ENCODE measurements at regions not wholly inside any gene's neighbourhood (a gene's known extent, or its start where the extent isn't known, plus 50 kb on each side); places are given as distances from the start of the nearest gene placed in this dataset.
A peak's percentile ranks its signal among the peaks of the same experiment; 100 is the strongest.

DNA sequence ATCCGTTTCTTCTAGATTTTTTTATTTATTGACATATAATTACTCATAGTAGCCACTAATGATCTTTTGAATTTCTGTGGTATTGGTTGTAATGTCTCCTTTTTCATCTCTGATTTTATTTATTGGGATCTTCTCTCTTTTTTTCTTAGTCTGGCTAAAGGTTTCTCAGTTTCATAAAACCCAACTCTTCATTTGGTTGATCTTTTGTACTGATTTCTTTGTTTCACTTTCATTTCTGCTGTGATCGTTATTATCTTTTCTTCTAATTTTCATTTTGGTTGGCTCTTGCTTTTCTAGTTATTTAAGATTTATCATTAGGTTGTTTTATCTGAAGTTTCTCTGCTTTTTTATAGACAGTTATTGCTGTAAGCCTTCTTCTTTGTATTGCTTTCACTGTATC, 463.6 kb upstream of the CRIM1 start:
- no peak for TF ChIP-seq CTCF (conservative IDR thresholded peaks at IDR 0.05; ENCODE audit: low read depth, low read length)
- no peak for DNase-seq (ENCODE audit: low read depth)
- no peak overlapping the region for H3K4me3 ChIP-seq (ENCODE audit: low read depth, low read length)

- no peak overlapping the region for H3K4me3 ChIP-seq (ENCODE audit: low read depth, low read length)
- DNase-seq (ENCODE audit: low read depth) = no peak
- no peak for TF ChIP-seq CTCF (conservative IDR thresholded peaks at IDR 0.05; ENCODE audit: low read depth, low read length)
These were observed 464.1 kb upstream of the CRIM1 start for GRCh38 chr2:35891528-35891927.

DNA sequence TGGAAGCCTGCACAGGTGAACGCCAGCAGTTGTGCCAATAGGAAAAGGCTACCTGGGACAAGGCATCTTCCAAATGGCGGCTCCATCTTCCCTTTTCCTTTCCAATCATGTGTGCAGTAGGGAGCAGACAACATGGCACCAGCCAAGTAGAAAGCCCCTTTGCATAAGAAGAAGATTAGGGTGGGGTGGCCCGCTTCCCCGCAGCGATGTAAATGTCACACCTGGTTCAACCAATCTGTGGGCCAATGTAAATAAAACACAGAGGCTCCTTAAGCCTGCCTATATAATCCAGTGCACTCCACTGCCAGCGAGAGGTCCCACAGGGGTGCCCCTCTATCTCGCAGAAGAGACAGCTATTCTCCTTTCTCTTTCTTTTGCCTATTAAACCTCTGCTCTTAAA, 468.4 kb upstream of the CRIM1 start:
- no peak for DNase-seq (ENCODE audit: low read depth)
- TF ChIP-seq CTCF (conservative IDR thresholded peaks at IDR 0.05; ENCODE audit: low read depth, low read length) = no peak
- no peak overlapping the region for H3K4me3 ChIP-seq (ENCODE audit: low read depth, low read length)

GRCh38 chr2:35873921-35874320, 481.7 kb upstream of the CRIM1 start:
- TF ChIP-seq CTCF (conservative IDR thresholded peaks at IDR 0.05; ENCODE audit: low read depth, low read length) = no peak
- no peak overlapping the region for H3K4me3 ChIP-seq (ENCODE audit: low read depth, low read length)
- DNase-seq (ENCODE audit: low read depth) = no peak

DNA sequence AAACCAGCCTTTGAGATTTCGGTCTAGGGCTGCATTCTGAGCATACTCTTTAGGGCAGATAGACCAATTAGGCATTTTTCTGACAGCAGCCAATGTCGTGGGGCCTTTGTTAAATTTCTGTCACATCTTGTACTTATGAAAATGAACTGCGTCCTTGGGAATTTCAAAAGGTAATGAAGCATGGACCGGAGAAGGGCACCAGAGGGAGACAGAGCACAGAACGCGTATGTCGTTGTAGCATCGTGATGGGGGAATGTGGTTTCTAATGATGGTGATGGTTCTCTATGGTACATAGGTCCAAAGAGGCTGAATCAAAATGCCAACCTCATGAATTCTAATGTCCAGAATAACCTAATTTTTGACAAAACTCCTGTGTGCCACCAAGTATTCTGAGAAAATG, 483.9 kb upstream of the CRIM1 start:
- TF ChIP-seq CTCF (conservative IDR thresholded peaks at IDR 0.05; ENCODE audit: low read depth, low read length) = peak; percentile 12
- DNase-seq (ENCODE audit: low read depth) = no peak
- H3K4me3 ChIP-seq (ENCODE audit: low read depth, low read length) = no peak overlapping the region

DNA sequence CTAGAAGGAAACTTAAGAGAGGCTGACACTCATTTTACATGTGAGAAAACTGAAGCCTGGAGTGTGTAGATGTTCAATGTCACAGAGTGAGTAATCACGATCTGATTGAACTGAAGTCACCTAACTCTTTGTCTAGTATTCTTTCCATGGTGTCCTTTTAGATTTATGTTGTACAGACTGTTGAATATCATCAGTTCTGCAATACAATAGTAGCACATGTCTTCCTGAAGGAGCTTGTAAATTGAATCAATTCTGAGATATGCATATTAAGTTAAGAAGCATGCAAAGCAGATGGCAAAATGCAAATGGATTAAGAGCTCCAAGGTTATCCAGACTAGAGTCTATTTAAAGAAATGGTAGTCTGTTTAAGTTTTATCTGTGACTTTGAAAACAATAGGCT, 484.9 kb upstream of the CRIM1 start:
- no peak overlapping the region for H3K4me3 ChIP-seq (ENCODE audit: low read depth, low read length)
- TF ChIP-seq CTCF (conservative IDR thresholded peaks at IDR 0.05; ENCODE audit: low read depth, low read length) = no peak
- DNase-seq (ENCODE audit: low read depth) = no peak

DNA sequence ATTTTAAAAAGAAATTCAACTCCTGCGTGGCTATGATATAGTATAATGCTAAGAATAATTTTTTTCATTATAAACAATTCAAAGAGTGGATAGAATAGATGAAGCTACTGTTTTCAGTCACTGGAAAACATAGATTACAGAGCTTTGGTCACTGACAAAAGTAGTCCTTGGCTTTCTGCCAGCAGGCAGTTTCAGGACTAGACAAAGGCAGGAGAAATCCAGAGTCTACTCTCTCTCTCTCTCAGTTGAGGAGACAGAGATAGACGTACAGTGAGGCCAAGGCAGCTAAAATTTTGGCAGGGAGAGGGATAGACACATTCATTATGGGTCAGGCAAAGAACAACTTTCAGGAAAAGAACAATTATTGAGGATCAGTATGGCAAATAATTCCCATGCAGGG, 491.4 kb upstream of the CRIM1 start:
- no peak for TF ChIP-seq CTCF (conservative IDR thresholded peaks at IDR 0.05; ENCODE audit: low read depth, low read length)
- no peak for DNase-seq (ENCODE audit: low read depth)
- H3K4me3 ChIP-seq (ENCODE audit: low read depth, low read length) = no peak overlapping the region
